ENCODE measurements at regions not wholly inside any gene's neighbourhood (a gene's known extent, or its start where the extent isn't known, plus 50 kb on each side); places are given as distances from the start of the nearest gene placed in this dataset.
"Not testable (repeated sequence)": the region's sequence is repeated elsewhere in the genome, so short reads cannot be mapped to it uniquely, and the experiment has no call there.

DNA sequence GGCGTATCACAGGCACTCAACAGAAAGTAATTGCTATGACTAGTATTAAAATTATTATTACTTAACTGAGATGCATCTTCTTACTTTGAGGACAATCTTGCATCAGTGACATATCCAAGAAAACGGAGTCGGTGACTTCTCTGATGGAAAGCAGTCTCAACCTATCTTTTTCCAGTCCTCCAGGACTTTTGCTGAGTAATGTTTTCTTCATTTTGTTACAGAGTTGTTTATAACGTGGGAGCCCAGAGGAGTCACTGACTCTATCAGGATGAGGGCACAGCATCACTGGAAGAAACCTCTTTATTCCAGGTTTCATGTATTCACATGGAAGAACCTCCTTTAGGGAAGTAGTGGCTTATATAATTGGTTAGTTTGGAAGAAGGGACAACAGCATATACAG lies 51.5 kb upstream of the MELK start:
- DNase-seq = no peak

DNA sequence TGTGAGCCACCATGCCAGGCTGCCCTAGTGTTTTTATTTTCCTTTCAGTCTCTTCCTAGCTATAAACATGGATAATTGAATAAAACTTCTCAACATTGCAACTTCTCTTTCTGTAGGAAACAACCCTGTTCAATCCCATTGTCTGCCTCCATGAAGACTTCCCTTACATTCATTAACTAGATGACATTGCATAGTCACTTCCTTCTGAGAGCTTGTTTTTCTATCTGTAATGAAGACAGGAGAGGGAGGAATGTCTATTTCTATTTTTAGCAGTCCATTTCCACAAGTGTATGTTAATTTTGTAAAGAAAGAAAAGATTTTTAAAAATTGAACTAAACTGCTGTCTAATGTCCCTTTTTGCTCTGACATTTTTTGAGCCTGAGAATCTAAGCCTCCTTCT lies 55.6 kb upstream of the MELK start:
- no peak for DNase-seq

DNA sequence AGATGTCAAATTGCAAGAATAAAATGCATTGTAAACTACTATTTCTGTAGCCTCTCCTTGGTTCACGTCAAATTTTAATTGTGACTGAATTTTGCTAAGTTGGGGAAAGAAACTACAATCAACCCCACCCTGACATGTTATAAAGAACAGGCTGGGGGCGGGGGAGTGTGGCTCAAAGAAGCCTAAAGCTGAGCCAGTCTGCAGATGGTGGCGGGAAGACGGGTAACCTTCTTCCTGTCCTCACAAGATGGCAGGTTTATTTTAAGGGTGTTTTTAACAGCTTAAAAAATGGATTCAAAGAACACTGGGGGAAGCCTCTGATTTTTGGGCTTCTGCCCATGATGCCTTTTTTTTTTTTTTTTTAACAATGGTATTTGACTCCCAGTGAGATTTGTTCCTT lies 68.5 kb upstream of the MELK start:
- no peak for DNase-seq

DNA sequence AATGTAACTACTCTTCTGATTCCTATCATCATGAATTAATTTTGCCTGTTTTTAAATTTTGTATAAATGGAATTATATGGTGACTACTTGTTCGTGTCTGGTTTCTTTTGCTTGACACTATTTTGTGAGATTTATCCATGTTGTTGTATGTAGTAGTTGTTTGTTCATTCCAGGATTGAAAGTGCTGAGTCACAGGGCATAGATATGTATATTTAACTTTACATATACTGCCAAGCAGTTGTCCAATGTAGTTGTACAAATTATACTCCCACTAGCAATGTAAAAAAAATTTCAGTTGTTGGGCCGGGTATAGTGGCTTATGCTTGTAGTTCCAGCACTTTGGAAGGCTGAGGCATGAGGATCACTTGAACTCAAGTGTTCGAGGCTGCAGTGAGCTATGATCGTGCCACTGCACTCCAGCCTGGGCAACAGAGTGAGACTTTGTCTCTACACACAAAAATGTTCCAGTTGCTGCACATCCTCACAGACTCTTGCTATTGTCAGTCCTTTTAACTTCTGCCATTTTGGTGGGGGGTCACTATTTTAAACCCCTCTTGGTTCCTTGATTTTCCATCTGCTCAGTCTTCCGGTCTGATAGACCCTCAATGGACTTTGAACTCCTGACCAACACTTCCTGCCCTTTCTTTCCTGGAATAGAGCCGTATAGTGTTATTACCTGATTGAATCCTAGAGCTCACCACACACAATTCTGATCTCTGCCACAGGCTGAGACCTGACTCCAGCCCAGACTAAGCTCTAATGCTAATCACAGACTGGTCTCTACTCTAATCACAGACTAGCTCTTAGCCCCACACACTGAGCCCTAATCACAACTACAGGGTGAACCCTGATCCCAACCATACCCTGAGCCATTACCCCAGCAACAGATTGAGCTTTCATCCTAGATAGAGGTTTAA lies 69.3 kb upstream of the MELK start:
- no peak for DNase-seq

DNA sequence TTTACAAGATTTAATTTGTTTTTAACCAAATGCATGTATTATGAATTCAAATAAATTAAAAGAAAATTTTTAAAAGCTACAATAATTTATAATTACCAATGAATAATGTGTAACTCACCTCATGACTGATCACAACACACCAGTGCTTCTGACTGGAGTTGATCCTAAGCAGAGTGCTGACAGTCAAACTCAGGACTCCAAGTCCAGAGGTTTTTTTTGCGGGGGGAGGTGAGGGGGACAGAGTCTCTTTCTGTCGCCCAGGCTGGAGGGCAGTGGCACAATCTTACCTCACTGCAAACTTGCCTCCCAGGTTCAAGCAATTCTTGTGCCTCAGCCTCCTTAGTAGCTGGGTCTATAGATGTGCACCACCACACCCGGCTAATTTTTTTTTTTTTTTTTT lies 71.0 kb upstream of the MELK start:
- DNase-seq = no peak

DNA sequence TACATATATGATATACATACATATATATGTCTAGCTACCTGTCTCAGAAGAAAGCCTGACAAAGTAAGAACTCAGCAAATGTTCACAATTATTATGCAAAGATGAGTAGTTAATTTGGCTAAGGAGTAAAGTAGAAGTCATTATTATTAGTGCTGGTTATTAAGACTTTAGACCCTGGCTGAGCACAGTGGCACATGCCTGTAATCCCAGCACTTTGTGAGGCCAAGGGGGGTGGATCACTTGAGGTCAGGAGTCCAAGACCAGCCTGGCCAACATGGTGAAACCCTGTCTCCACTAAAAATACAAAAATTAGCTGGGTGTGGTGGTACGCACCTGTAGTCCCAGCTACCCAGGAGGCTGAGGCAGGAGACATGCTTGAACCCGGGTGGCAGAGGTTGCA lies 71.8 kb upstream of the MELK start:
- not testable (repeated sequence) for DNase-seq

DNA sequence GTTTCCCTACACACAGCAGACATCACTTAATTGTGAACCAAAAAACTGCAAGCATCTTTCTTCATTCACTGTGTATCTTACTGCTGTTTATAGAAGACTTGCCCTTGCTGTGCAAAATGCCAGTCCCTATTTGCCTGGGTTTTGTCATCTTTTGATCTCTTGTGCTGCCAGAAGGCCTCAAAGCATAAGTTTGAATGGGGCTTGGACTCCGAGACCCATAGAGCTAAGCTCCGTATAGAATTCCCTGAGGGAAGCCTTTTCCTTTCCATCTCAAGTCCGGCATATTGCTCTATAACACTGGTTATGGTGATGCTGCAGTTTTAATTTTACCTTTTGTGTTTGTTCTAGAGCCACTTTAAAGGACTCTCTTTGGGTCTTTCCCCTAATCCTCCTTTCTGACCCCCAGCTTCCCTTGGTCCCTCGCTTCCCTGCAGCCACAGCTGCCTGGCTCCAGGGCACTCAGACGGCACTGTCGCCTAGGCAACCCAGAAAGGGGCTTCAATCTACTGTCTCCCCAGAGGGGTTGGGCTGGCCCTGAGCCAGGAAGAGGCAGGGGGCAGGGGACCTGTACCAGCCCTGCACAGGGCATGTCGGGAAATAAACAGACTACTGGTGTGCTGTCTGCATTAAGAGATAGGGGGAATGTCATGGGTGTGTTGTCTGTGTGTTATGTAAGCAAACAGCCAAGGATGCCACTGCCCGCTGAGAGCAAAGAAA lies 73.4 kb upstream of the MELK start:
- DNase-seq = no peak

DNA sequence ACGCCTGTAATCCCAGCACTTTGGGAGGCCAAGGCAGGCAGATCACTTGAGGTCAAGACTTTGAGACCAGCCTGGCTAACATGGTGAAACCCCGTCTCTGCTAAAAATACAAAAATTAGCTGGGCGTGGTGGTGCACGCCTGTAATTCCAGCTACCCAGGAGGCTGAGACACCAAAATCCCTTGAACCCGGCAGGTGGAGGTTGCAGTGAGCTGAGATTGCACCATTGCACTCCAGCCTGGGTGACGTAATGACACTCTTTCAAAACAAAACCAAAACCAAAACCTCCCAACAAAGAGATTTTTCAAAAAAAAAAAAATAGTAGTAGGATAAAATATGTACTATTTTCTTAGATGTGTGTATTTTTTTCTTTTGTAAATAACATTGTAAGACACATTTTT lies 79.1 kb upstream of the MELK start:
- not testable (repeated sequence) for DNase-seq

DNA sequence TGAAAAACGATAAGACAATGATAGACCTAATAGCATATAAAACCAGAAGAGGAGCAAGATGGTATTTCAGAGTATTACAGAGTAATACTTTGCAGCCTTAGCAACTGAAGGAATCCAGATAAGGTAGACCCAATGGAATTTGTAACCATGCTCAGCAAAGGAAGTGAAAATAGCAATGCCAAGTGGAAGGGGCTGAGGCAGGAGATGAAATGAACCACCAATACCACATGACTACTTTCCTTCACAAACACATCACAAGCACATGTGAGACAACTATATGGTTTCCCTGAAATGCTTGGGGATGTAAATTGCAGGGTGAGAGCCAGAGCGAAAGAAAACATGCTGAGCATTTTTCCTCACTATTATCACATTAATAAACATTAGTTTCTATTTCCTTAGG lies 79.8 kb upstream of the MELK start:
- no peak for DNase-seq

DNA sequence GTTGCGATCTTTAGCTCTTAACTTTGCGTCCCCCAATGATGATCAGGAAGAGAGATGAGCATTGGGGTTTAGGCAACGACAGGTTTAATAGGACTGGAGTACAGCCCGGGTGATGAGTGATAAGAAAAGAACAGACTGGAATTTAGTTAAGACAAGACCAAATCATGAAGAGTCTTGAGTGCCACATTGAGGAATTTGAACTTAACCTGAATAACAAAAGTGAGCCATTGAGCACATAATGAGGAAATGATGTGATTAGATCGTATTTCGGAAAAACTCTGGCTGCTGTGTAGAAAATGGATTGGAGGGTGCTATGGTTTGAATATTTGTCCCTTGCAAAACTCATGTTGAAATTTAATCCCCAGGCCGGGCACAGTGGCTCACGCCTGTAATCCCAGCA lies 83.2 kb upstream of the MELK start:
- no peak for DNase-seq

DNA sequence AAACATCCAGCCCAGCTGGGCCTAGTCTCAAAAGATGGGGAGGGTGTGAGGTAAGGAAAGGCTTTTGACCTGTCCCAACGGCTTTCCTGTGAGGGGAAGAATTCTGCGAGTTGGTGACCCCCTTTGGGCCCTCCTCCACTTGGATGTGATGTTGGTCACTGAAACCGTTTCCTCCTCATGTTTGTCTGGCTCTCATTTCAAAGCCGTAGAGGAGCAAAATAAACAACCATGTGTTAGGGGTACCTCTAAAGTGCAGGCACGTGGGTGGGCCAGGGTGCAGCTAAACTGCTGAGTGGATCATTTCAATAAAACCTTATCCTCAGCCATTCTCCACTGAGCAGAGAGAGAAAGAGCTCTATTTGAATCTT lies 84.3 kb upstream of the MELK start:
- no peak for DNase-seq

DNA sequence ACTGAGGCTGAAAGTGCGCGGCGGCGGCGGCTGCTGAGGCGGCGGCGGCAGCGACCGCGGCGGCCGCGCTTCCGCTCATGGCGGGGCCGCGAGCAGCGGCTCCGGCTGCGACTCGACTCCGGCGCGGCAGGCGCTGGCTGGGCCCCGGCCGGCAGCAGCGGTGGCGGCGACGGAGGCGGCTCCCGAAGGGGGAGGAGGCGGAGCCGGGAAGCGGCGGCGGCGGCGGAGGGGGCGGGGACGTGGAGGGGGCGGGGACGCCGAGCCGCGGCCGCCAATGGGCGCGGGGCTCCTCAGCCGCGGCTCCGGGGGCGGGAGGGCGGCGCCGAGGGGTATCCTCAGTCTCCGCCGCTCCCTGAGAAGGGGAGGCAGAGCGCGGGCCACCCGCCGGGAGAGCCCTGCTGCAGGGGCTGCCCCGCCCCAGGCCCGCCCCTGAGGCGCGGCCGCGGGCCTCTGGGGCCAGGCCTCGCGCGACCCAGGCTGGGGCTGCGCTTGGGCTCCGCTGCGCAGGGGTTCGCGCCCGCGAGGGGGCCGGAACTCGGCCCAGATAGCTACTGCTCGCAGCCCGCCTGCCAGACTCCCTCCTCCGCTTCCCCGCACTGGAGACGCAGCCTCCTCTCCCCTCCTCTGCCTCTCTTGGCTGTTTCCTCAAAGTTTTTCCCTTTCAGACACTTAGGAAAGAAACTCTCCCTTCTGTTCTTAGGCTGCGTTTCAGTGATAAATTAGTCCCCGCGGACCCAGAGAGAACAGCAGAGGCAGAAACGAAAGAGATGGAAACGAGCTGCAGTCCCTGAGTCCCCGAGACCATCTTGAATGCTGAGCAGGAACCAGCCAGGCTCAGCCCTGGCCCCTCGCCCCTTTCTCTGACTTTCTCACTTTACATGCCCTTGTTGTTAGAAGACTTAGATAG lies 85.0 kb upstream of the MELK start:
- DNase-seq = peak; percentile 95

DNA sequence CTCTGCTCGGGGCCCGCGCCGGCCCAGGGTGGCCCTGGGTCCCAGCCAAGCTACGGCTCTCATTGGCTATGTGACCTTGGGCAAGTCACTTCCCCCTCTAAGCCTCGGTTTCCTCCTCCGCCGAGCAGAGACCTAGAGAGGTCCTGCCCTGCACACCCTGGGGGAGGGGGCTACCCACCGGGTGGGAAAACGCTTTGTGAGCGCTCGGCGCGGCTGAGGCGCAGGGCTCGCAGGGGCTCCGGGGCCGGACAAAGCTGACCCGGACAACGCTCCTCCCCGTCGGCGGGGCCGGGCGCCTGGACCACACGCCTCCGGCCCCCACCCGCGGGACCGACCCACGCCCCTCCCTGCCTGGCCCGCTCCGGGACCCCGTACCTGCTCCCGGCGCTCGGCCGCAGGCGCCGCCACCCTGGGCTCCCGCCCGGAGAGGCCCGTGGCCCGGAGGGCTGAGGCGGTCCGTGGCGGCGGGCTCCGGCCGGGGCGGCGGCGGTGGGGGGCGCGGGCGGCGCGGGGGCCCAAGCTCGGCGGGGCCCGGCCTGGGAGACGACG lies 85.7 kb upstream of the MELK start:
- DNase-seq = peak; percentile 63

DNA sequence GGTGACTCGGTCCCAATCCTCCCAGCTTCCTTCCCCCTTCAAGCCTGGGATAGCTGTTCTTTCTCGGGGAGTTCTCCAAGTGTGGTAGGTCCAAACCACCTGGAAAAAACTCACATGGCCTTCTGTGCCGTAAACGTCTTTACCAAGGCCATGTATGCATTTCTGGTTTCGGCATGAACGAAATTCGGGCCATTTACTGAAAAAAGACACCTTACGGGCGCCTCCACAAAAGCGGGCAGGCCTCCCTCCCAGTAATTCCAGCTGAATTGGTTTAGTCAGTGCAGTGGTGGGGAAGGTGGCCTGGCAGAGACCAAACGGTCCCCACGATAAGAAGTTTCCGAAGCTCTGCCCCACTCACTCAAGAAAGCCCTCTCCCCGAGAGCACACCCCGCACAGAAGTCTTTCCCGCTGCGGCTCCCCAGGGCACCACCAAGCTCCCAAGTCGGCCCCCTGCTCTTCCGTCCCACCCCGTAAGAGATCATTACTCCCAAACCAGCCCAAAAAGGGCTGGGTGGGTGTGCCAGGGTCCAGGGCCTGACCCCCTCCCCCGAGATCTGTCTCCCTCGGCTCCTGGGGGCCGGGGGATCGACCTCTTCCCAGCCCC lies 86.3 kb upstream of the MELK start:
- no peak for DNase-seq

DNA sequence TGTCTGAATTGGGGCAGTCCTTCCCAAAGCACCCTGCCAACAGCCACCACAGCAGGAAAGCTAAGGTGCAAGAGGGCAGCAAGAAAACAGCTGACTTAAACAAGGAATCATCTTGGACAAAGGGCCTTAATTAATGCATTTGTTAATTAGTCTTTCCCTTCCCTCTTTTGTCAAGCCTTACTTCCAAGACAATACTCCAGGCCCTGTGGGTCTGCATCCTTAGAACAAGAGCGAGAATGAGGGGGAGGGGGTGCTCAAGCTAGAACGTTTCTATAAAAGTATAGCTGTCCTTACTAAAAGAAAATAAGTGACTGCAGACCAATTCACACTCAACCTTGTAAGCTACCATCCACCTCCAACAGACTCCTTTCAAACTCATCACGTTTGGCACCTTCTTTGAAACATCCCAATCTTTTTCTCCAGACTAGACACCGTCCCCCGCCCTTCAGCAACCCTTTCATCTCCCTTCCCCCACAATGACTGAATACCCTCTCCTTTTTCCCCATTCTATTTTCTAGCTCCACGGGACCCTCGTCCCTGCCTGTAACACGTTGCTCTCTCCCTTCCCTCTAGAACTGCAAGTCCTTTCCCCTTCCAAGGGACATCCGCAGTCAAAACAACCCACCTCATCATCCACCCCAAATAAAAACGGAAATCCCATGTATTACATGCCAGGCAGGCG lies 85.7 kb upstream of the RNF38 start:
- no peak for DNase-seq

DNA sequence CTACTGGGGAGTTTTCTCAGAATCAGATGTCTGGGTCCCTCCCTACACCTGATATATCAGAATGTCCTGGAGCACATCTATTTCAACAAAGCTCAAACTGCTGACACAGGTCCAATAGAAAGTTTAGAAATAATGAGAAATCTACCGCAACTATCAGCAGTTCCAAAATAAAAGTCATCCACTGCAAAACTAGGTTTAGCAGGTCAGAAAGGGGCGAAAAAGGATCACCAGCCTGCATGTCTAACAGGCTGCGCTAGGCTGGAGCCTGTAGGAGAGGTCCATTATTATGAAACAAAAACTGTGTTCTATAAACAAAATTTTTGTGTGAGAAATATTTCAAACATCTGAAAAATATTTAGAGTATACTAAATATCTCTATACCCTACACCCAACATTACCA lies 84.1 kb upstream of the RNF38 start:
- no peak for DNase-seq

DNA sequence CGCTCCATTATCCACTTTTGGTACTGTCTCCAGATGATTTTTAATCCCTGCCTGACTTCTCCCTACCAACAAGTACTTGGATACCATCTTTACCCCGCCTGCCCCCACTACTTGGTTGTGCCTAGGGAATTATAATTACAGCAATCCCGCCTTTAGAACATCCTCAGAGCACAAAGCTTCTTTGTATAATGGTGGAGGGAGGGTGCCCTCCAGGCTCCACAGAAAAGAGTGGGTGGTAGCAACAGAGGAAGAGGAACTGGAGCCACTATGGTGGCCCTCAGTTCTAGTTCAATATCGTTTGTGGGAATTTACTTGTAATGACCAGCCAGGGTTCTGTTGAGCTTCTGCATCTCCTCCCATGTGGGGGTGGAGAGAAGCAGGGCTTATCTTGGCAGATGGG lies 79.0 kb upstream of the RNF38 start:
- no peak for DNase-seq

DNA sequence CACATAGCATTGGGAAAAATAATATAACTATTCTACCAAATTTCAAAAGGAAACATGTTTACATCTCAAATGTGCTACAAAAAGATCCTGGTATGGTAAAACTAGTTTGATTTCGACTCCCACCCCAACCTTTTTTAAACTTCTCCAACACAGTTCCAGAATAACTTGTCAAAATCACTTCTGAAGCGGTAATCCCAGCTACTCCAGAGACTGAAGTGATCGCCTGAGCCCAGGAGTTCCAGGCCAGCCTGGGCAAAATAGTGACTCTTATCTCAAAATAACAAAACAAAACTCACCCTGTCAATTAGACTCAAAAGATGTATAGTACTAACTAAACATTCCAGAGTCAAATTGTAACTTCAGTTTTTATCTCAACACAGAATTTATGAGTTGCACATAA lies 71.3 kb upstream of the RNF38 start:
- no peak for DNase-seq

DNA sequence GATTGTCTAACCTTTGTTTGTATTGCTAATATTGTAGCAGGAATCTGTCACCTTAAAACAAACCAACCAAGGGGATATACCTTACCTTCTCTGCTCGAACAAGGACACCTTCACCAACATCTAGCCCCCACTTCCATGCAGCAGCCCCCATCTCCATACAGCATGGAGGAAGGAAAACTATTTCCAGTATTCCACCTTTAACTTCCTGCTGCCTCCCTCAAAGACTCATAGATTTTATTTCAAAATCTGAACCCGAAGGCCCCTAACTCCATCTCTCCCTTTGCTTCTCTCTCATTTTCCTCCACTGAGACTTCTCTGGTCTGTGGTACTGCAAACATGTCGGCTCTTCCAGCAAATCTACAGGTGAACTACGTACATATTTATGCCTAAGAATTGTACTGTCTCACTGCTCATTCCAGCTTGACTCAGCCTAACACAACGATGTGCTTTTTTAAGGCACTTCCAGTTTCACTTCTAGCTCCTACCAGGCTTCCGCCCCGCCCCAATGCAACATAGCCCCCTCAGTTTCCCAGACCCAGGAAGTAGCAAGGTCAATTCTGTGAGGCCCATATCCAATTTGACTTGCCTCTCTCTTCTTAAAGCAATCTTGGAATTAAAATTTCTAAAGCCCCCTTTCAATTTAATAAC lies 70.7 kb upstream of the RNF38 start:
- peak; percentile 42 for DNase-seq

DNA sequence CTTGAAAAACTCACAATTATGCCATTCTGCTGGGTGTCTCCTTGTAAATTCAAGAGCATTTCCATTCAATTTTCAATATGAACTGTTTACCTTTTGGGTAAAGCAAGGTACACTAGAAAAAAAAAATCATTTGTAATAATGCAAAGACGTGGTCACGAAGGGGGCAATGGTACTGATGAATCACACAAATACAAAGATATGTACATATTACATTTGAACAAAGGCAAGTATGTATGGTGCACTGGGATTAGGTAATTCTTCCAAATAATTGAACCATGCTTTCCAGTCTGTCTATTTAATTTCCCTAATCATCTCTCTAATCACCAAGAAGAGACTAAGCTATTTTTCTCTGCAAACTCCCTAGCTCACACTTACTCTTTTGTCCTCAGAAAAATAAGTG lies 63.4 kb upstream of the RNF38 start:
- DNase-seq = no peak

DNA sequence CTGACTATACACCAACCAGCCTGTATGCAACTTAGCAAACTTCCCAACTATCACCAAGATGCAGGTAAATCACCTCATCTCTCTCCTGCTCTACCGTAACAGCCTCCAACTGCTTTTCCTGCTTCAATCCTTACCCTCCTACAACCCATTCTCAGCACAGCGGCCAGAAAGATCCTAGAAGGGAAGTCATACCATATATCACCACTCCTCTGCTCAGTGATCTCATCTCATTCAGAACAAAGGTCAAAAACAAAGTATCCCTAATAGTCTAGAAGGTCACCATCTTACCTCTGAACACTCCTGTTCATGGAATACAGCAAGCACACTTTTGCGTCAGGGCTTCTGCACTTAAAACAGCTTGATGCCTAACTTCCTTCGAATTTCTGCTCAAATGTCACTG lies 62.2 kb upstream of the RNF38 start:
- no peak for DNase-seq

DNA sequence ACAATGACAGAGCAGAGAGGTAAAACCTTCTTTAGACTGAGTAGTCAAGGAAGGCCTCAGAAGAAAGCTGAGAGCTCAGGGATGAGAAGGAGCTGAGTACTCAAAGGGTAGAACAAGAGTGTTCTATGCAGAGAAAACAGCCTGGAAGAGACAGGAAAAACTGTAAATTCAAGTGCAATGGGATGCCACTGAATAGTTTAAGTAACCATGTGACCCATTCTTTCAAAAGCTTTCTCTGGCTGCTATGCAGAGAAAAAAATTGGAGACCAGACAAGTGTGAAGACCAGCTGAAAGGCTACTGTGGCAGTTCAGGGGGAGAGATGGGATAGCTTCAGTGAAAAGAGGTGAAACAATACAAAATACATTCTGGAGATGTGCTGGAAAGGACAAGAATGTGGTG lies 61.3 kb upstream of the RNF38 start:
- no peak for DNase-seq
